ENCODE measurements at regions not wholly inside any gene's neighbourhood (a gene's known extent, or its start where the extent isn't known, plus 50 kb on each side); places are given as distances from the start of the nearest gene placed in this dataset.

DNA sequence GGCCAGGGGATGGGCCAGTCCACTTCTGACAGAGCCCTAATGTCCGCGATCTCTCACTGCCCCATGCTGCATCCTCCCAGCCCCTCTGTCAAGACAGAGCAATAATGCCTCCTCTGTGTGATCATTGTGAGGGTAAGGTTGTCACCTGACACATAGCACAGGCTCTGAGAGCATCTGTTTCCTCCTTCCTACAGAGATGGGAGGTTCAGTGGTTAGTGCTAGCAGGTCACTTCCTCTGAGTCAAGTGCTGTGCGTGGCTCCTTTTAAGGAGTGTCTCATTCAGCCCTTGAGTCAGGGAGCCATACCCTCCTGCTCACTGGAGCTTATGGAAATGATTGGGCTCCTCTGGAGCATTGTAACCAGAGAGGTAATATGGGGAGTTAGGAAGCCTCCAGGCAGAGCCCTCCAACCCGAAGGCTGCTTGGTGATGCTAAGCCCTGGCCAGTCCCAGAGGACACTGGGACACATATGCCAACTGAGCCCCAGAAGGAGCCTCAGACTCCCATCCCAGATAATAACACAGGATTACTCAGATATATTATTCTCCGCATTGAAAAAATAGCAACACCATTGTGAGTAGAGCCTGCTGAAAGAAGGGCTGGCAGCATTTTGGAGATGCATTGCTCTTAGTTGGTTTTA lies 189.0 kb downstream of the GALNT1 start:
- no peak overlapping the region for H3K4me2 ChIP-seq (ENCODE audit: low read length)
- H3K79me2 ChIP-seq: no peaks in the 10 kb centered on the region
- TF ChIP-seq, protein P1, sequence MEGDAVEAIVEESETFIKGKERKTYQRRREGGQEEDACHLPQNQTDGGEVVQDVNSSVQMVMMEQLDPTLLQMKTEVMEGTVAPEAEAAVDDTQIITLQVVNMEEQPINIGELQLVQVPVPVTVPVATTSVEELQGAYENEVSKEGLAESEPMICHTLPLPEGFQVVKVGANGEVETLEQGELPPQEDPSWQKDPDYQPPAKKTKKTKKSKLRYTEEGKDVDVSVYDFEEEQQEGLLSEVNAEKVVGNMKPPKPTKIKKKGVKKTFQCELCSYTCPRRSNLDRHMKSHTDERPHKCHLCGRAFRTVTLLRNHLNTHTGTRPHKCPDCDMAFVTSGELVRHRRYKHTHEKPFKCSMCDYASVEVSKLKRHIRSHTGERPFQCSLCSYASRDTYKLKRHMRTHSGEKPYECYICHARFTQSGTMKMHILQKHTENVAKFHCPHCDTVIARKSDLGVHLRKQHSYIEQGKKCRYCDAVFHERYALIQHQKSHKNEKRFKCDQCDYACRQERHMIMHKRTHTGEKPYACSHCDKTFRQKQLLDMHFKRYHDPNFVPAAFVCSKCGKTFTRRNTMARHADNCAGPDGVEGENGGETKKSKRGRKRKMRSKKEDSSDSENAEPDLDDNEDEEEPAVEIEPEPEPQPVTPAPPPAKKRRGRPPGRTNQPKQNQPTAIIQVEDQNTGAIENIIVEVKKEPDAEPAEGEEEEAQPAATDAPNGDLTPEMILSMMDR (IDR thresholded peaks at IDR 0.05): no peak
- no peak overlapping the region for H2AFZ ChIP-seq
- no peak overlapping the region for H3K27ac ChIP-seq
- no peaks in the 10 kb centered on the region for H3K36me3 ChIP-seq (ENCODE audit: control insufficient read depth, insufficient read depth, low read length)
- no peaks in the 10 kb centered on the region for H3K9me3 ChIP-seq (ENCODE audit: control insufficient read depth, low read length)
- H3K27me3 ChIP-seq (ENCODE audit: control insufficient read depth, insufficient read depth, low read length): no peaks in the 10 kb centered on the region
- H3K4me3 ChIP-seq (ENCODE audit: low read depth, low read length): no peak overlapping the region
- H3K4me1 ChIP-seq: no peaks in the 10 kb centered on the region
- no peak overlapping the region for H3K9ac ChIP-seq

DNA sequence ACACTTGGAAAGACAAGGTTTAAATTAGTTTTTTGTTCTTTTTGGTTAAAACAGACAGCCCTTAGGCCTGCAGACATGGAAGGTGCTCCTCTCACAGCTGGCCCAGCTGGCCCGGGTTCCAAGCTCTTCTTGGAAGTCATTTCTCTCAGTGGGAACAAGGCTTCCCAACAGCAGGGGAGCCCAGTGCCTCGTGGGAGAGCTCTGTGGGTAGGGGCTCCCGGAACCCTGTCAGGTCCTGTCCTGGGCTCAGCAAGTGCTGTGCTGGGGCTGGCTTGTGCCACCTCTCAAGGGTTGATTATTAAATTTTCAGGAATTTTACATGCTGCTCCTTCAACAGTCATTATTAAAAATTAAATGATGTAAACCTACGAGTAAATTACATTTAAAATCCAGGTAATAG lies 189.6 kb downstream of the GALNT1 start:
- Histone ChIP-seq H3K4me3 (ENCODE audit: low read depth, low read length) (no peak overlapping the region), H3K27ac (no peak overlapping the region), H2AFZ (no peak overlapping the region), H3K9me3 (ENCODE audit: control insufficient read depth, low read length) (no peaks in the 10 kb centered on the region), H3K79me2 (no peaks in the 10 kb centered on the region), H3K9ac (no peak overlapping the region), H3K4me1 (no peaks in the 10 kb centered on the region), H3K4me2 (ENCODE audit: low read length) (no peak overlapping the region), H3K27me3 (ENCODE audit: control insufficient read depth, insufficient read depth, low read length) (no peaks in the 10 kb centered on the region), H3K36me3 (ENCODE audit: control insufficient read depth, insufficient read depth, low read length) (no peaks in the 10 kb centered on the region)
- TF ChIP-seq, protein P1 (IDR thresholded peaks at IDR 0.05): no peak

DNA sequence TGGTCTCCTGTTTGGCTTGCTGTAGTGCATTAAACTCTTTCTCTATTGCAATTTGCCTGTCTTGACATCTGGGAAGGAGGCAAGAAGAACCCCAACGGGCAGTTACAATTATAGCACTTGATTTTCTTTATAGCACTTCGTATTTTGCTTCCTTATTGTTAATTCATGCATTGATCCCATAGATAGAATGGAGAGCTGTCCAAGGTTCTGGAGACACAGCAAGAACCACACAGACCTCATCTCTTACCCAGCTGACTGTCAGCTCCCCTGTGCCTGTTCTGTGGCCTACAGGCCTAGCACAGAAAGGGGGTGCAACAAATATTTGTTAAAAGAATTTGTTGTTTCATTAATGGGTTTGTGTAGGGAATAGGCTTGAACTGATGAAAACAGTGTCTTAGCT lies 194.3 kb downstream of the GALNT1 start:
- Histone ChIP-seq H3K9me3 (ENCODE audit: control insufficient read depth, low read length) (no peaks in the 10 kb centered on the region), H3K27ac (no peak overlapping the region), H2AFZ (no peak overlapping the region), H3K4me1 (no peaks in the 10 kb centered on the region), H3K9ac (no peak overlapping the region), H3K27me3 (ENCODE audit: control insufficient read depth, insufficient read depth, low read length) (no peaks in the 10 kb centered on the region), H3K79me2 (no peaks in the 10 kb centered on the region), H3K4me2 (ENCODE audit: low read length) (no peak overlapping the region), H3K36me3 (ENCODE audit: control insufficient read depth, insufficient read depth, low read length) (no peaks in the 10 kb centered on the region), H3K4me3 (ENCODE audit: low read depth, low read length) (no peak overlapping the region)
- TF ChIP-seq, protein P1 (IDR thresholded peaks at IDR 0.05): no peak

DNA sequence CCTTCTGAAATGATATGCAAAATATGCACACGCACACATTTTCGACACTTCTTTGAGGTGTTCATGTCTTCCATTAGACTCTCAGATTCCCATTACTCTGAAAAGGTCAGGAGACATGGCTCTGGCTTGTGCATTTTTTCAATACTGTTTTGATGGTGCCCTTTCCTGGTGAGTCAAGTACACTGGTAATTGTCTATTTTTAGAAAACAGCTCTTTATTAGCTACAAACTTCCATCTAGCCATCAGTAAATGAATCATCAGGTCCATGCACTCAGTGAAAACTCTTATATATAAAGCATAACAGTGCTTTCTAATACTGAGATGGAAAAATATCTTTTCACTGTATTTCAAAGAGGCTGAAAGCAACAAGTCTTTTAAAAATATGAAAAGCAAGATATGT lies 194.9 kb downstream of the GALNT1 start:
- Histone ChIP-seq H3K9ac (no peak overlapping the region), H3K4me1 (no peaks in the 10 kb centered on the region), H3K79me2 (no peaks in the 10 kb centered on the region), H2AFZ (no peak overlapping the region), H3K4me2 (ENCODE audit: low read length) (no peak overlapping the region), H3K27me3 (ENCODE audit: control insufficient read depth, insufficient read depth, low read length) (no peaks in the 10 kb centered on the region), H3K9me3 (ENCODE audit: control insufficient read depth, low read length) (no peaks in the 10 kb centered on the region), H3K4me3 (ENCODE audit: low read depth, low read length) (no peak overlapping the region), H3K36me3 (ENCODE audit: control insufficient read depth, insufficient read depth, low read length) (no peaks in the 10 kb centered on the region), H3K27ac (no peak overlapping the region)
- TF ChIP-seq, protein P1 (IDR thresholded peaks at IDR 0.05): no peak

DNA sequence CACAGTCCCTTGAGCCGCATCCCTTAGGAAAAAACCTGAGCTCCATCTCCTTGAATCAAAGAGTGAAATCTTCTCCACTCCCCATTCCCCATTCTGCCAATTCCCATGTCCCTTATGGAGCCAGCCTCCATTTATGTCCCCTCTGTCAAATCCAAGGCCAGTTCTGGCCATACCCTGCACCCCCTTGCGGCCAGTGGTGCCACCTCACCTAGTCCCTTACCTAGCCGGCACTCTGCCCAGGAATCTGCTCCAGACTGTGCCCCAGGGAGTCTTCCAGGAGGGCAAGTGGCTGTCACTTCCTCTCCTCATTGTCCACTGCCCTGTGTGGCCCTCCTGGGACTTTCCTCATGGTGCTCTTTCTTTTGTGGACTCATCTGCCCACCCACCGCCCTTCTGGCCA lies 195.4 kb upstream of the RMP24 start:
- H3K4me2 ChIP-seq (ENCODE audit: low read length): no peak overlapping the region
- H3K9me3 ChIP-seq (ENCODE audit: control insufficient read depth, low read length): no peaks in the 10 kb centered on the region
- H2AFZ ChIP-seq: no peak overlapping the region
- no peaks in the 10 kb centered on the region for H3K4me1 ChIP-seq
- TF ChIP-seq, protein P1 (IDR thresholded peaks at IDR 0.05): no peak
- H3K79me2 ChIP-seq: no peaks in the 10 kb centered on the region
- no peak overlapping the region for H3K27ac ChIP-seq
- H3K4me3 ChIP-seq (ENCODE audit: low read depth, low read length): no peak overlapping the region
- no peaks in the 10 kb centered on the region for H3K27me3 ChIP-seq (ENCODE audit: control insufficient read depth, insufficient read depth, low read length)
- H3K36me3 ChIP-seq (ENCODE audit: control insufficient read depth, insufficient read depth, low read length): no peaks in the 10 kb centered on the region
- no peak overlapping the region for H3K9ac ChIP-seq
